HG03558 (cell line): ENCODE measurements at regions not wholly inside any gene's neighbourhood (a gene's known extent, or its start where the extent isn't known, plus 50 kb on each side); places are given as distances from the start of the nearest gene placed in this dataset.

Source experiments
- ATAC-seq: cut with Tn5 transposase; IDR thresholded peaks from one replicate; pipeline ENCODE4 v1.9.1; 2021; ENCODE audit warnings: moderate number of reproducible peaks; ENCODE audit not compliant: unreplicated experiment; ENCODE audit errors: extremely low read depth

- ATAC-seq = no peak
Measured at GRCh38 chr17:68182011-68182306, 65.9 kb upstream of the AMZ2 start.

DNA sequence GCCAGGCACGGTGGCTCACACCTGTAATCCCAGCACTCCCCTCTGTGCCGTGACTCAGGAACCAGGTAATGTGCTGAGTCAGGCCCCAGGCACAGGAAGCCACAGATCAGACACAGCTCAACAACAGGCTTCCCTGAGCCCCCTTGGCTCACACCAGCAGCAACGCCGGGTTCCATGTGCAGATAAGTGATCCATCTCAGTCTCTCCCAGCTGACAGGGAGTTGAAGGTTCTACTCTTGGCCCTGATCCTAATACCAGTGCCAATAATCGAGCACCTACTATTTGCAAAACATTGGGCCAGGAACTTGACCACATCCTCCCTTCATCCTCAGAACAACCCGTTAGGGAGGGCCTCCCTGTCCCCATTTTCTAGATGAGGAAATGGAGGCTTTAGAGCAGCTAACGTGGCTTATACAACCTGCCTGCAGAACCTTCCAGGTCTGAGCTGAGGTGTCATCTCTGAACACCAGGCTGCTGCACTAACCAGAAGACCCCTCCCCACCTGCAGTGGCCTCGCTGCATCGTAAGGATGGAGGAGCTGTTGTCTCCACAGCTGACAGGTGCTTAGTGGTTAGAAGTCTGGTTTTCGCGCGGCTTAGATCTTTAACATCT, 64.8 kb upstream of the AMZ2 start:
- no peak for ATAC-seq

GRCh38 chr17:68184141-68184571, 63.7 kb upstream of the AMZ2 start:
- ATAC-seq = no peak

DNA sequence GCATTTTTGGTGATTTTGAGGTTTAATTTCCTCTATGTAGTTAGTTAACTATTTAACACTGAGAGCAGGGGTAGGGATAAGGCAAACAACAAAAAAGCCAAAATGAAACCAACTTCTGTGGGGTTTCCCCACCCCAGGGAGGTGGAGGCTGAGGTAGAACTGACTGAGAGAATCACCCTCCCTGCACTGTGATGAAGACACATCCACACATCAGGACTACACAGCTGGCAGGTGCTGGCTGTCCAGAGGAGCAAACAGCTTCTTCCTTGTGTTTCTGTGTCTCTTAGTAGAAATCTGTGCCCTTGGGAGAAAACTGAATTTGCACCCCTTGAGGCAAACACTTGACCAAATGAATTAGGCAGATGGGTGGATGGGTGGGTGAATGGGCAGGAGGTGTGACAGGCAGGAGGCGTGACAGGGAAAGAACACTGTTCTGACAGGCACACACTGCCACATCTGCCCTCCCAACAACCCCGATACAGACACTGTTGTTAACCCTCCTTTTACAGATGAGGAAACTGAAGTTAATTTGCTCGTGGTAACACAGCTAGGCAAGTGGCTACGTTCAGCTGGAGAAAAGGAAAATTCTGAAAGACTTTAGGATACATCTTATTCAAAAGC, 62.9 kb upstream of the AMZ2 start:
- peak; percentile 37 for ATAC-seq

DNA sequence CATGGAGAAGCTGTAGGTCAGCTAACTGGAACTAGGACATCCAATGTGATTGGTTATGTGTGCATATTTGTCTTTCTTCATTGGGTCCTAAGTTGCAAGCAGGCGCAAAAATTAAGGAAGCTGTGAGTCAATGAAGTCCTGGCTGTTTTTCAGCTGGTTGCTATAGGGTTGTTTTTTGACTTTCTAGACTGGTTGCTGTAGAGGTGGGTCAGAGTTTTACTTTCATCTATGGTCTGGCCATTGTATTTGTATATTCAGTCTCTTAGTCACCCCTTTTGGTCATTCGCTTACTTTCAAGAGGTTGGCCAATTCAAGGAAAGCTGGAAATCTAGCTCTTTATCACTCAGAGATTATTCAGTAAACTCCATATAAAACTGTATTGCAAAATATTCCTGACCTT, 62.0 kb upstream of the AMZ2 start:
- ATAC-seq = no peak

GRCh38 chr17:68190495-68190894, 57.3 kb upstream of the AMZ2 start:
- no peak for ATAC-seq

- ATAC-seq = no peak
Measured at GRCh38 chr17:68195667-68196393, 52.0 kb upstream of the AMZ2 start.

DNA sequence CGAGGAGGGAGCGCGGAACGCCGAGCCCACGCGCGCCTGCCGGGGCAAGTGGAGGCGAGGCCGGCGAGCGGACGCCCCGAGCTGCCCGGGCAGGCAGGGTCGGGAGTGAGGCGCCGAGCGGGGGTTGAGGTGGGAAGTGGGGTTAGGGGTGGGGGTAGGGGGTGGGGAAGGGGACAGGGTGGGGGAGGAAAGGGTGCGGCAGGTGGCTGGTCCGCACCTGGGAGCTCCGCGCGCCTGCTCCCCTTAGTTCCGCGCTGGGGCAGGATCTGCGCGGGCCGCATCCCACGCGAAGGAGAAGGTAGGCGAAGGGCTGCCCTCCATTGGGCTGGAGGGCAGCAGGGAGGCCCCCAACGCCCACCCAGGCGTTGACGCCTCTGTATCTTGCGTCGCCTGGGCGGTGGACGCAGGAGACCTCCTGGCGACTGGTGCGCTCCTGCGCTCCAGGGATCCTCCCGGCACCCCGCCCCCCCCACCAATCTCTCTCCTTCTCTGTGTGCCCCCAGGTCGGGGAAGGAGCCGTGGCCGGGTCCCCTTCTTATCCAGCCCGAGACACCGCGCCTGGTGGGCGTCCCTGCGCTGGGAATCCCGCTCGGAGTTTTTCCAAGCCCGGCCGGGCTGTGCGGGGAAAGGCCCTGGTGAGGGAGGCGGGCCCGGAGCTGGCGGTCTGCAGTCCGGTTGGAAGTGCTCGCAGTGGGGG, 51.3 kb upstream of the AMZ2 start:
- ATAC-seq = no peak

- no peak for ATAC-seq
Measured at GRCh38 chr17:68197091-68197996, 50.5 kb upstream of the AMZ2 start.

DNA sequence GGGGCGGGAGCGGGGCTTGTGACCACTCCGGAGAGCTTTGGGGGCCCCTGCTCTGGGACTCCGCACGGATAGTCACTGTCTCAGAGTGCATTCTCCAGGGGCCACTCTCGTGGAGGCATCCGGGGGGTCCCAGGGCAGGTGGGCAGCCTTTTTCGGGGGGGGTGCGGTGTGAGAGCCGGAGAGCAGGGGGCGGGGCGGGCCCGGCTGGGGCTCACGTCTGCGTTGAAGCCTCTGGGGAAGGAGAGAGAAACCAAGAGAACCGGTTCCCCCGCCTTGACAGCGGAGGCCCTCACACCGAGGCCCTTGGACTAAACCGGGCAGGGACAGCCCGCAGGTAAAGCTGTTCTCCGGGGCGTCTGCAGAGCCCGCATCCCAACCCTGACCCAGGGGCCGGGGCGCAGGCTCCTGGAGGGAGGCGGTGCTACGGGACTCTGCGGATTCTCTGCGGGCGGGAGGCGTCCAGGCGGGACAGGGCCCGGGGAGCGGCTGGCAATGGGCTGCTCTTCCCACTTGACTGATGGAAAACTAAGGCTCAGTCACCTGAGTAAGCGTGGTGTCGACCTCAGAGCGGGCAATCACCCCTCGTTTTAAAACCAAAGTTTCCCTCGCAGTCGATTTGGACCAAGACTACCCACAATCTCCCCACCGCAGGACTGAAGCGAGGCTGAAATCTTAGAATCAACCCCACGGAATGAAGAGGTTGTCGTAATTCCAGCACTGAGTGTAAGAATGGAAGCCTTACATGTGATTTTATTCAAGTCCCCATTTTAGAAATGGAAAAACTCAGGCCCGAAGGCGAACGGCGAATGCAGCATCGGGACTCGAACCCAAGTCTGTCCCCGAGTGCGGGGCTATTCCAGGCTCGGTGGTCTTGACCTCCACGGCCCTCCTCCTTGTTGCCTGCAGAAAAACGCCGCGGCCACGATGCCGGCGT, 49.6 kb upstream of the AMZ2 start:
- ATAC-seq = no peak
